Mucosa of rectum (tissue), 2 donors: ENCODE measurements at regions not wholly inside any gene's neighbourhood (a gene's known extent, or its start where the extent isn't known, plus 50 kb on each side); places are given as distances from the start of the nearest gene placed in this dataset.

Experiments
- H3K27ac ChIP-seq, 2 donors: one replicate each; pipeline ENCODE4 v1.7.0; 2013; ENCODE audit warnings: inconsistent platforms in 2 of 2, low read depth in 2 of 2, low read length in 2 of 2
- H3K27me3 ChIP-seq, 2 donors: one replicate each; pipeline ENCODE4 v1.7.0; 2013; ENCODE audit warnings: low read length in 2 of 2; ENCODE audit not compliant: control insufficient read depth in 2 of 2, insufficient read depth in 2 of 2
- H3K36me3 ChIP-seq, 2 donors: one replicate each; pipeline ENCODE4 v1.7.0; 2013; ENCODE audit warnings: low read length in 2 of 2; ENCODE audit not compliant: control insufficient read depth in 2 of 2, insufficient read depth in 2 of 2
- H3K4me1 ChIP-seq, 2 donors: one replicate each; pipeline ENCODE4 v1.7.0; 2013; ENCODE audit warnings: low read length in 2 of 2, mild to moderate bottlenecking in 1 of 2; ENCODE audit not compliant: control insufficient read depth in 2 of 2, insufficient read depth in 2 of 2
- H3K4me3 ChIP-seq, 2 donors: one replicate each; pipeline ENCODE4 v1.7.0; 2013; ENCODE audit warnings: low read length in 2 of 2
- H3K9ac ChIP-seq, 2 donors: one replicate each; pipeline ENCODE4 v1.7.0; 2013; ENCODE audit warnings: low read length in 2 of 2, low read depth in 1 of 2, mild to moderate bottlenecking in 1 of 2
- H3K9me3 ChIP-seq, 2 donors: one replicate each; pipeline ENCODE4 v1.7.0; 2013; ENCODE audit warnings: low read length in 2 of 2; ENCODE audit not compliant: control insufficient read depth in 2 of 2
- donor health status: healthy.
- donor health status: Normal muscosa, but diverticular disease.

DNA sequence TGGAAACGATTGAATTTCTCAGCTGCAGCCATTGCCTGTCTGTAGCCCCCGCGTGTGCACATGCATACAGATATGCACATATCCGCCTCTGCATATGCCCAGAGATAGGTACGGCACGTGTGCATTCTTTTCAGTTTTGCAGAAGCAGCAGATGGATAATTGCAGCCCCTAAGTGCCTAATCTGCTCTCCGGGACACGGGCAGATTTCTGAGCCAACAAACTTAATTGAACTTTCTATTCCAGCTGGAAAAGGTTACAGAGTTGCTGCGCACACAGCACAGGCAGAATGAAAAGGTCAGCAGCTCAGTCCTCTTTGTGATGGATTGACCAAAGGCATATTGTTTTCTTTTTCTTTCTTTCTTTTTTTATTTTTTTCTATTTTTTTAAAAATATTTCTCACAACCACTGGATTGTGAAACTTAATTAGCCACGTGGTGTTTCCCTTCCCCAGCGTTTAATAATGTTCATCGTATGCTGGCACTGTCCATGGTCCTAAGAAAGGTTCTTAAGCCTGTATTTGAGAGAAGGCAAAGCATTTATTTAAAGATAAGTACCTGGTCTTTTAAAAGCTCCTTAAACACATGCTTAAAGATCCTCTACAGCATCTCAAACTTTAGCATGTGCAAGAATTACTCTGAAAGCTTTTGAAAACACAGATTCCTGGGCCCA lies 270.2 kb upstream of the BRINP1 start:
- Histone ChIP-seq H3K4me1 (no peaks in the 10 kb centered on the region), H3K9me3 (no peaks in the 10 kb centered on the region), H3K27me3 (no peaks in the 10 kb centered on the region), H3K27ac (no peak overlapping the region), H3K36me3 (no peaks in the 10 kb centered on the region), H3K4me3 (no peak overlapping the region), H3K9ac (no peak overlapping the region)

DNA sequence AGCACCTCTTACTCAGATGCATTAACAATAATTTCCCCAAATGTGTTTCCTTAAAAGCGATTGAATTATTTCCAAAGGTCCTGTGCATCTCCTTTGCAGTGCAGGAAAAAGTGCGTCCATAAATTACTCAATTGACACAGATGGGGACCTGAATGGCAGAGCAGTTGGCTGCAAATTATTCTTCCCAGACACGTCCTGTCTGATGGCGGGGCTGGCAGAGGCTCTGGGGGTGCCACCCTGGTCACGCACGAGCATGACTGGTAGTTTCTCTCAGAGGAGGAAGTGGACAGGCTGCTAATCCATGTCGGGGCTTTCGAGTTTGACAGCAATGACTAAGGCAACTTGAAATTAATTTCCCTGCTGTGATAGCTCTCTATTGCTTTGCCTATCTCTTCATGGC lies 264.8 kb upstream of the BRINP1 start:
- Histone ChIP-seq H3K4me1 (no peaks in the 10 kb centered on the region), H3K27me3 (no peaks in the 10 kb centered on the region), H3K27ac (no peak overlapping the region), H3K9ac (no peak overlapping the region), H3K36me3 (no peaks in the 10 kb centered on the region), H3K9me3 (no peaks in the 10 kb centered on the region), H3K4me3 (no peak overlapping the region)

DNA sequence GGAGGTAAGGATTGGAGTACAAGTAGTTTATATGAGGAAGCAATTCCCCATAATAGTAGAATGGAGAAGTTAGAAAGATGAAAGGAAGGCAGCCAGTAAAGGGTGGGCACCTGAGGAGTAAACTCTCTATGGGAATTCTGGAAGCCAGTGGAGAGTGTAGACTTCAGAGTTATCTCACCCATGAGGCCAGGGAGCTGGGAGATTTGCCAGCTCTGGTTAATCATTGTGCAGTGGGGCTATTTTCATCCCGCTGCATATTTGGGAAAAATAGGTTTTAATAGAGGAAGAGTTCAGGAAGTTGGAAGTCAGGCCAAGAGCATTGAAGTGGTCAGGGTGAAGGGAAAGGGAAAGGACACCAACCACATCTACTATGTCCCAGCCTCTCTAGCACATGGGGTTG lies 242.3 kb upstream of the BRINP1 start:
- H3K9me3 ChIP-seq, result no peaks in the 10 kb centered on the region

DNA sequence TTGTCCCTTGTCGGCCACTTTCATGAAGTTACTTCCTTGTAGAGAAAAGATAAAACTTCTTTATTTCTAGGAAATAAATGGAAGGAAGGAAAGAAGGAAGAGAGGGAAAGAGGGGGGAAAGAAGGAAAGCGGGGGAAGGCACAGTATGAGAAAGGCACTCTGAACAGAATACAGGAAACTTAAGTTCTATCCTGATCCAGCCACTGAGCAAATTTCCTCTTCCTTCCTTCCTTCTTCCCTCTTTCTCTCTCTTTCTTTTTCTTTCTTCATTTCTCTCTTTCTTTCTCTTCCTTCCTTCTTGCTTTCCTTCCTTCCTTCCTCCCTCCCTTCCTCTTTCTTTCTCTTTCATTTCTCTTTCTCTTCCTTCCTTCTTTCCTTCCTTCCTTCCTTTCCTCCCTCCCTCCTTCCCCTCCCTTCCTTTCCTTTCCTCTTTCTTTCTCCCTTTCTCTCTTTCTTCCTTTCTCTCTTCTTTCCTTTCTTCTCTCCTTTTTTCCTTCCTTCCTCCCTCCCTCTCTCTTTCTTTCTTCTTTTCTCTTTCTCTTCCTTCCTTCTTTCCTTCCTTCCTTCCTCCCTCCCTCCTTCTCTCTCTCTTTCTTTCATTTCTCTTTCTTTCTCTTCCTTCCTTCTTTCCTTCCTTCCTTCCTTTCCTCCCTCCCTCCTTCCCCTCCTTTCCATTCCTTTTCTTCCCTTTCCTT lies 240.2 kb upstream of the BRINP1 start:
- H3K4me1 ChIP-seq, result no peaks in the 10 kb centered on the region
- H3K27me3 ChIP-seq, result no peaks in the 10 kb centered on the region
- no peaks in the 10 kb centered on the region for H3K9me3 ChIP-seq
- H3K9ac ChIP-seq, result no peak overlapping the region
- H3K4me3 ChIP-seq, result no peak overlapping the region
- H3K27ac ChIP-seq, result no peak overlapping the region
- no peaks in the 10 kb centered on the region for H3K36me3 ChIP-seq

More for the DNA sequence above, 242.3 kb upstream of the BRINP1 start:
- H3K4me1 ChIP-seq, result no peaks in the 10 kb centered on the region
- no peak overlapping the region for H3K27ac ChIP-seq
- H3K9ac ChIP-seq, result no peak overlapping the region
- no peaks in the 10 kb centered on the region for H3K36me3 ChIP-seq
- no peak overlapping the region for H3K4me3 ChIP-seq
- no peaks in the 10 kb centered on the region for H3K27me3 ChIP-seq

DNA sequence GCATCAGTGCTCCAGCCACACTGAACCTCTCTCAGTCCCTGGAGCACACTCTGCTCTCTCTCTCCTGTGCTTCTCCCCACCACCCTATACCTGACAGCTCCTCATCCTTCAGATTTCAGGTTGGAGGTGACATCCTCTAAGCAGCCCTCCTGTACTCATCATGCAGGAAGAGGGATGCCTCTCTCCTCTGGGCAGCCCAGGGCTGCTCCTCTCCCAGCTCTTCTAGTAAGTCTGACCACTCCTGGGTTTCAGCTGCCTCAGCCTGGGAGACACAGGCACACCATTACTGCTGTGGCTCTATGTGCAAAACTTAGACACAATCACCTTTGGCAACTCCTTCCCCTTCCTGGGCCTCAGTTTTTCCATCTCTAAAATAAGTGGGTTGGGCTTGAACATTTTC lies 232.4 kb upstream of the BRINP1 start:
- no peak overlapping the region for H3K27ac ChIP-seq
- H3K27me3 ChIP-seq, result no peaks in the 10 kb centered on the region
- H3K9ac ChIP-seq, result no peak overlapping the region
- H3K9me3 ChIP-seq, result no peaks in the 10 kb centered on the region
- no peak overlapping the region for H3K4me3 ChIP-seq
- H3K36me3 ChIP-seq, result no peaks in the 10 kb centered on the region
- H3K4me1 ChIP-seq, result no peaks in the 10 kb centered on the region

DNA sequence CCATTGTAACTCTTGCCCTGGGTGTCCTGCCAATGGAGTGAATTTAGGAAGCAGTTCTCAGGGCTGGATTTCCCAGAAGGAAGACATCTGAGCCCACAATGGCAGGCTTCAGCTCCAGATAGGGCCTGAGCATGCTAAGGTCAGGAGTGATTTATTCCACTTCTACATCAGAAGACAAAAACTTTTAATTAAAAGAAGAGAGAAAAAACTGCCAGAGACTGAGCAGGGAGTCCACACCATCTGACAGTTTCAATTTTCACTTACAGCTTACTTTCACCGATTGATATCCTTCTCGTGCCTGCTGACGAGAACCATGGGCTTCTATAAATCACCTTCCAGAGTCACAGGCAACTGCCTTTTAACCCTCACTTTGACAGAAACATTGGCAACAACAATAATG lies 228.3 kb upstream of the BRINP1 start:
- Histone ChIP-seq H3K9me3 (no peaks in the 10 kb centered on the region), H3K27ac (no peak overlapping the region), H3K4me3 (no peak overlapping the region), H3K9ac (no peak overlapping the region), H3K4me1 (no peaks in the 10 kb centered on the region), H3K36me3 (no peaks in the 10 kb centered on the region), H3K27me3 (no peaks in the 10 kb centered on the region)

DNA sequence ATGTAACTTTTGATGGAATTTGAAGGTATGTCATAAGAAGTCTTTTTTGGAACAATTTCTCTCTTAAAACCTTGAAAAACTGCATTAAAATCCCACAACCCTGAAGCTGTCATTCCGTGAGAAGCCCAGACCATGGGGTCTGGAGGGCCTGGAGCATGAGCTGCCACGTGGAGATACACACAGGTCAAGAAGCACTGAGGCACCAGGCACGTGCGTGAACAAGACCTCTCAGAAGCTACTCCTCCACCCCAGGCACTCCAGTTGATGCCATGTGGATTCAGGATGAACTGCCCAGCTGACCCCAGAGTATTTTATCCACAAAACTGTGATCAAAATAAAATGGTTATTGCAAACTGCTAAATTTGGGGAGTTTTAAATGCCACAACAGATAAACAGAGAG lies 227.5 kb upstream of the BRINP1 start:
- H3K27me3 ChIP-seq, result no peaks in the 10 kb centered on the region
- H3K9ac ChIP-seq, result no peak overlapping the region
- no peaks in the 10 kb centered on the region for H3K4me1 ChIP-seq
- no peaks in the 10 kb centered on the region for H3K36me3 ChIP-seq
- H3K4me3 ChIP-seq, result no peak overlapping the region
- no peak overlapping the region for H3K27ac ChIP-seq
- H3K9me3 ChIP-seq, result no peaks in the 10 kb centered on the region

DNA sequence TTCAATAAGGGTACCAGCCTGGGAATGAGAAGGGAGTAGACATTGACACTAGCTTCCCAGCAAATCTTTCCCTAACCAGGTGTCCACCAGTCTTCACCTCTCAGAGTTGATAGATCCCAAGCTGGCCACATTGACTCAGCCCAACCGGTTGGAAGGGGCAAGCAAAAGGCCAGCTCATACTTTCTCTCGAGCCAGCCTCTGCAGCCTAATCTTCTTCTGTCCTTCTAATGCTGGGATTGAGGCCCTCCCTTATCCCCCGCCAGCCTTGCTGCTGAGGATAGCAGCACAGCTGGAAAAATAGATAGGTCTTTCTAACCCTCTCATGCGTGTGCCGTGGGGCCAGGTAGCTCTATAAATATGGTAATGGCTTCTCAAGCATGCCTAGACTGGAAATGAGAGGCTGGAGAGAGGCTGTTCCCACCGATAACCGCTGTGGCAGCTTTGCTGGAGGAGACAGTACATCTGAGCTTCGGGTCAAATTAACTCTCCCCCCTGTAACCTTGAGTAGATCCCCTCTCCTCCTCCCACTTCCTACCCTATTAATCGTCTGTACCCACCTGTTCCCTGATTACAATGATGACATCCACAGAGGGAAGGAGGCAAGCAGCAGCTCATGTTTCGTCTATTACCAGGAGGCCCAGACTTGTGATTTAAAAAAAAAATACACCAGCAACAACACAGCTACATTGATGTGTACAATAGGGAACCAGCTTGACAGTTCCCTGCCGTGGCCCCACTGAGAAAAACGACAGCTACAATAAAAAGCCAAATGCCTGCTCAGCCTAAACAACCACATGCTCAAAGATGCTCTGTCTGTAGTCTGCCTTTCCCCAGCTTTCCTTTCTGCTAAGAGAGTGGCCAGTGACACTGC lies 219.9 kb upstream of the BRINP1 start:
- Histone ChIP-seq H3K4me1 (no peaks in the 10 kb centered on the region), H3K9ac (no peak overlapping the region), H3K27ac (no peak overlapping the region), H3K9me3 (no peaks in the 10 kb centered on the region), H3K36me3 (no peaks in the 10 kb centered on the region), H3K27me3 (no peaks in the 10 kb centered on the region), H3K4me3 (no peak overlapping the region)

DNA sequence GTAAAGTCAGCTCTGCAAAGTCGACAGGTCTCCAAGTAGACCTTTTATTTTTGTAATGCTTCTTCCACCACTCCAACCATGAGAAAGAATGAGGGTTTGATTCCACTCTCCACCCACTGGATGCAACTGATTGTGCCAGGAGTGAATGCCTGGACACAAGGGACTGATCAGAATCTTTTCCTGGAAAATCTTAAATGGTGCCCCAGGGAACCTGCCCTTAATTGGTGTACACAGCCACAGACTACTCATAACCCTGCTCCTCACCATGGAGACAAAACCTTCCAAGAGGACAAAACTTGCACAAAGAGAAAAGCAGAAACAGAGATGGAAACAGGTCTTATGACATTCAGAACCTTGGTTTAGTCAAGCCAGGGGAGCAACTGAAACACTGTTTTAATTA lies 208.6 kb upstream of the BRINP1 start:
- Histone ChIP-seq H3K36me3 (no peaks in the 10 kb centered on the region), H3K27me3 (no peaks in the 10 kb centered on the region), H3K27ac (no peak overlapping the region), H3K4me3 (no peak overlapping the region), H3K9ac (no peak overlapping the region), H3K9me3 (no peaks in the 10 kb centered on the region), H3K4me1 (no peaks in the 10 kb centered on the region)

DNA sequence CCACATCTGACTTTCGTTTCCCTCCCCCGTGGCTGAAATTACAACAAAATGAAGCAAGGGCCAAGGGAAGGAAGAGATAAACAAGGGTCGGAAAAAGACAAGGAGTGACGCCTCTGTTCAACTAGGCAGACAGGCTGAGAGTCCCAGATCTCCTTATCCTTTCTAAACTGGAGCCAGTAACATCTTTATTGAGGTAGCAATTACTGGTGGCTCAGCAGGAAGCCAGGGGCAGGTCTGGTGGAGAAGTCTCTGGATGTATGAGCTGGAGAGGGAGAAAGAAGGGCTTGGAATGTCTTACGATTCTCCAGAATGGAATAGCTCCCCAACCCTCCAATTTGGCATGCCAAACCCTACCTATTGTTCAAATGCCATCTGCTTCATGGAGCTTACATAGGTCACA lies 190.8 kb upstream of the BRINP1 start:
- Histone ChIP-seq H3K9me3 (no peaks in the 10 kb centered on the region), H3K4me1 (peaks cover 0 to 5% of the 10 kb centered on the region in 2 donors), H3K27me3 (no peaks in the 10 kb centered on the region), H3K9ac (no peak overlapping the region), H3K36me3 (no peaks in the 10 kb centered on the region), H3K27ac (no peak overlapping the region), H3K4me3 (no peak overlapping the region)
